ENCODE measurements at regions not wholly inside any gene's neighbourhood (a gene's known extent, or its start where the extent isn't known, plus 50 kb on each side); places are given as distances from the start of the nearest gene placed in this dataset.
"Not testable (repeated sequence)": the region's sequence is repeated elsewhere in the genome, so short reads cannot be mapped to it uniquely, and the experiment has no call there.

DNA sequence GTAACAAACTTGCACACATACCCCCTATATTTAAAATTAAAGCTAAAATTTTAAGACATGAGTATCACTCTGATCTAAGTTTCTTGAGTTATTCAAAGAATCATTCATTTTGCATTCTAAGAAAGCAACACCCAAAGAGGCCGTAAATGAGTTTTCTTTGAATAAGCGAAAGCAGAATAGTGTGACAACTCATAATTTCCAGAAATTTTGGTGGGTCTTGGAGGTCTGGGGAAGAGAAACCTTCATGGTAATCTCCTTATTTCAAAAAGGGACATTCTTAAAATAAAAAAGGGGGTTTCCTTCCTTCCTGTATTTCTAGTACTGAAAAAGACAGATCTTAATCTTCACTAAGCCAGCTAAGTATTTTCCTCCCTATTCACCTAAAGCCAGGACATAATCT lies 147.0 kb upstream of the PABPC3 start:
- TF ChIP-seq, protein P1, sequence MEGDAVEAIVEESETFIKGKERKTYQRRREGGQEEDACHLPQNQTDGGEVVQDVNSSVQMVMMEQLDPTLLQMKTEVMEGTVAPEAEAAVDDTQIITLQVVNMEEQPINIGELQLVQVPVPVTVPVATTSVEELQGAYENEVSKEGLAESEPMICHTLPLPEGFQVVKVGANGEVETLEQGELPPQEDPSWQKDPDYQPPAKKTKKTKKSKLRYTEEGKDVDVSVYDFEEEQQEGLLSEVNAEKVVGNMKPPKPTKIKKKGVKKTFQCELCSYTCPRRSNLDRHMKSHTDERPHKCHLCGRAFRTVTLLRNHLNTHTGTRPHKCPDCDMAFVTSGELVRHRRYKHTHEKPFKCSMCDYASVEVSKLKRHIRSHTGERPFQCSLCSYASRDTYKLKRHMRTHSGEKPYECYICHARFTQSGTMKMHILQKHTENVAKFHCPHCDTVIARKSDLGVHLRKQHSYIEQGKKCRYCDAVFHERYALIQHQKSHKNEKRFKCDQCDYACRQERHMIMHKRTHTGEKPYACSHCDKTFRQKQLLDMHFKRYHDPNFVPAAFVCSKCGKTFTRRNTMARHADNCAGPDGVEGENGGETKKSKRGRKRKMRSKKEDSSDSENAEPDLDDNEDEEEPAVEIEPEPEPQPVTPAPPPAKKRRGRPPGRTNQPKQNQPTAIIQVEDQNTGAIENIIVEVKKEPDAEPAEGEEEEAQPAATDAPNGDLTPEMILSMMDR (IDR thresholded peaks at IDR 0.05), result not testable (repeated sequence)
- TF ChIP-seq POLR2A (IDR thresholded peaks at IDR 0.05), result not testable (repeated sequence)

Data from heart left ventricle (tissue), 13 donors.